ENCODE measurements at regions not wholly inside any gene's neighbourhood (a gene's known extent, or its start where the extent isn't known, plus 50 kb on each side); places are given as distances from the start of the nearest gene placed in this dataset.

DNA sequence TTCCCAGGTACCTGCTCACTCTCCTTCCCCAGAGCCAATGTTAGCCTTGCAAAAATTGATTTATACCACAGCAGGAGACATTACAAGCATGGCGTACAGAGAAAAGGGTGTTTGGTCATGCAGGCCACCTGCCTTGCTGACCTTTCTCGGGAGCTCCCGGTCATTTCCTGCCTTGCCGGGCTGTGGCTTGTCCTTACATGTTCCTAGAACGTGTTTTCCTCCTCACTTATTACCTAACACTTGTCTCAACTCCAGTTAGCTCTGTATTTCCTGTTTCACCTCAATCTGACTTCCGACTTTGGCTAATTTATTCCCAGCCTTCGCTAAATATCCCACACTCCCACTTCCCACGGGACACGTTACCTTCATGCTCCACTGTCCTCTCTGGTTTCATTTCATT lies 282.5 kb downstream of the ICE1 start:
- H3K36me3 ChIP-seq (ENCODE audit: control insufficient read depth, insufficient read depth, low read length) = no peaks in the 10 kb centered on the region
- no peaks in the 10 kb centered on the region for H4K20me1 ChIP-seq (ENCODE audit: control insufficient read depth, extremely low read depth, insufficient read depth, low read length)
- no peak overlapping the region for H3K27ac ChIP-seq (ENCODE audit: insufficient read depth, low read length)
- H3K79me2 ChIP-seq (ENCODE audit: control insufficient read depth, insufficient read depth, low read length) = no peaks in the 10 kb centered on the region
- no peak overlapping the region for H2AFZ ChIP-seq (ENCODE audit: low read length)
- H3K4me1 ChIP-seq (ENCODE audit: control insufficient read depth, extremely low read depth, insufficient read depth, low read length) = no peaks in the 10 kb centered on the region
- no peaks in the 10 kb centered on the region for H3K27me3 ChIP-seq (ENCODE audit: control insufficient read depth, insufficient read depth, low read length)
- H3K9ac ChIP-seq (ENCODE audit: insufficient read depth, low read length) = no peak overlapping the region
- no peak for TF ChIP-seq EZH2 (IDR thresholded peaks at IDR 0.05; ENCODE audit: low read length, missing control alignments)
- TF ChIP-seq, protein P1, sequence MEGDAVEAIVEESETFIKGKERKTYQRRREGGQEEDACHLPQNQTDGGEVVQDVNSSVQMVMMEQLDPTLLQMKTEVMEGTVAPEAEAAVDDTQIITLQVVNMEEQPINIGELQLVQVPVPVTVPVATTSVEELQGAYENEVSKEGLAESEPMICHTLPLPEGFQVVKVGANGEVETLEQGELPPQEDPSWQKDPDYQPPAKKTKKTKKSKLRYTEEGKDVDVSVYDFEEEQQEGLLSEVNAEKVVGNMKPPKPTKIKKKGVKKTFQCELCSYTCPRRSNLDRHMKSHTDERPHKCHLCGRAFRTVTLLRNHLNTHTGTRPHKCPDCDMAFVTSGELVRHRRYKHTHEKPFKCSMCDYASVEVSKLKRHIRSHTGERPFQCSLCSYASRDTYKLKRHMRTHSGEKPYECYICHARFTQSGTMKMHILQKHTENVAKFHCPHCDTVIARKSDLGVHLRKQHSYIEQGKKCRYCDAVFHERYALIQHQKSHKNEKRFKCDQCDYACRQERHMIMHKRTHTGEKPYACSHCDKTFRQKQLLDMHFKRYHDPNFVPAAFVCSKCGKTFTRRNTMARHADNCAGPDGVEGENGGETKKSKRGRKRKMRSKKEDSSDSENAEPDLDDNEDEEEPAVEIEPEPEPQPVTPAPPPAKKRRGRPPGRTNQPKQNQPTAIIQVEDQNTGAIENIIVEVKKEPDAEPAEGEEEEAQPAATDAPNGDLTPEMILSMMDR (conservative IDR thresholded peaks at IDR 0.05 in 1 of 2, IDR thresholded peaks at IDR 0.05 in 1 of 2; ENCODE audit: low read depth in 1 of 2, low read length in 2 of 2) = no peak
- no peak overlapping the region for H3K4me2 ChIP-seq (ENCODE audit: extremely low read depth, insufficient read depth, low read length)
- no peak for DNase-seq (ENCODE audit: low read depth in 2 of 2)
- no peaks in the 10 kb centered on the region for H3K9me3 ChIP-seq (ENCODE audit: control insufficient read depth, insufficient read depth, low read depth, low read length)
- no peak overlapping the region for H3K4me3 ChIP-seq (replicated peaks in 1 of 4; ENCODE audit: control extremely low read depth in 1 of 4, insufficient read depth in 1 of 4, low read depth in 3 of 4, low read length in 4 of 4)

DNA sequence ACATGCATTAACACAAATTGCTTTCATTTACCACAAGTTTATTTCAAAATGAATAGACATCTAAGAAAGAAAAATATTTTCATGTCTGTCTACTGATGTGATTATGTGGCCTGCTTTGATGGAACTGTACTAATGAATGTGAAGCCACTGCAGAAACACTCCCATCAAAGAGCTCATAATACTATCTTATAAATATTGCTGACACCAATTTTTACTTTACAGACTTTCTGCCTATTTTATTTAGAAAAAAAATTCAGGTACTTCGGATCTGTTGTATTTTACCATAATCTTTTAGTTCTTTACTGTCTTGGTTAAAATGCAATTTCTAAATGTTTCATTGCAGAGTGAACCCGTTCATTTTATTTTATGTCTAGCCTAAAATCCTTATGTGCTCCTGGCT lies 281.9 kb downstream of the ICE1 start:
- Histone ChIP-seq H3K79me2 (ENCODE audit: control insufficient read depth, insufficient read depth, low read length) (no peaks in the 10 kb centered on the region), H2AFZ (ENCODE audit: low read length) (no peak overlapping the region), H3K4me1 (ENCODE audit: control insufficient read depth, extremely low read depth, insufficient read depth, low read length) (no peaks in the 10 kb centered on the region), H3K36me3 (ENCODE audit: control insufficient read depth, insufficient read depth, low read length) (no peaks in the 10 kb centered on the region), H3K27me3 (ENCODE audit: control insufficient read depth, insufficient read depth, low read length) (no peaks in the 10 kb centered on the region), H3K9ac (ENCODE audit: insufficient read depth, low read length) (no peak overlapping the region), H4K20me1 (ENCODE audit: control insufficient read depth, extremely low read depth, insufficient read depth, low read length) (no peaks in the 10 kb centered on the region), H3K4me2 (ENCODE audit: extremely low read depth, insufficient read depth, low read length) (no peak overlapping the region), H3K9me3 (ENCODE audit: control insufficient read depth, insufficient read depth, low read depth, low read length) (no peaks in the 10 kb centered on the region), H3K4me3 (replicated peaks in 1 of 4; ENCODE audit: control extremely low read depth in 1 of 4, insufficient read depth in 1 of 4, low read depth in 3 of 4, low read length in 4 of 4) (no peak overlapping the region), H3K27ac (ENCODE audit: insufficient read depth, low read length) (no peak overlapping the region)
- no peak for TF ChIP-seq EZH2 (IDR thresholded peaks at IDR 0.05; ENCODE audit: low read length, missing control alignments)
- TF ChIP-seq, protein P1 (conservative IDR thresholded peaks at IDR 0.05 in 1 of 2, IDR thresholded peaks at IDR 0.05 in 1 of 2; ENCODE audit: low read depth in 1 of 2, low read length in 2 of 2) = no peak
- no peak for DNase-seq (ENCODE audit: low read depth in 2 of 2)

DNA sequence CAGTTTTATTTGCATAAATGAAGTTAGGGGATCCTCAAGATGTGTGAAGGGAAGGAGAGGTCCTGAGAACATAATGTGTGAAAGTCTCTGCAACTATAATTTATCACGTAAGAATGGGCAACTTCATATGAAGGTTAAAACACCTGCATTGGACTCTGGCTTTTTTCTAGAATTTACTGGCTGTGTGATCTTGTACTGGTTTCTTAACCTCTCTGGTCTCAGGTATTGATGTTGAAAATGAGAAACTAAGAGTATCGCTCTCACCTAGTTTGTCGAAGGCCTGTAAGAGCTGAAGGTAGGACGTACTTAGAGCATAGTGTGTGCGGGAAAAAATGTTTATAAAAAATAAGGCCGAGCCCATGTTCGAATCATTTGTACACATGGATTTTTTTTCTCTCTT lies 280.5 kb downstream of the ICE1 start:
- H3K4me2 ChIP-seq (ENCODE audit: extremely low read depth, insufficient read depth, low read length) = no peak overlapping the region
- H4K20me1 ChIP-seq (ENCODE audit: control insufficient read depth, extremely low read depth, insufficient read depth, low read length) = no peaks in the 10 kb centered on the region
- H3K36me3 ChIP-seq (ENCODE audit: control insufficient read depth, insufficient read depth, low read length) = no peaks in the 10 kb centered on the region
- H3K9ac ChIP-seq (ENCODE audit: insufficient read depth, low read length) = no peak overlapping the region
- no peaks in the 10 kb centered on the region for H3K9me3 ChIP-seq (ENCODE audit: control insufficient read depth, insufficient read depth, low read depth, low read length)
- TF ChIP-seq, protein P1 (conservative IDR thresholded peaks at IDR 0.05 in 1 of 2, IDR thresholded peaks at IDR 0.05 in 1 of 2; ENCODE audit: low read depth in 1 of 2, low read length in 2 of 2) = no peak
- TF ChIP-seq EZH2 (IDR thresholded peaks at IDR 0.05; ENCODE audit: low read length, missing control alignments) = no peak
- H3K4me1 ChIP-seq (ENCODE audit: control insufficient read depth, extremely low read depth, insufficient read depth, low read length) = no peaks in the 10 kb centered on the region
- no peaks in the 10 kb centered on the region for H3K79me2 ChIP-seq (ENCODE audit: control insufficient read depth, insufficient read depth, low read length)
- H3K4me3 ChIP-seq (replicated peaks in 1 of 4; ENCODE audit: control extremely low read depth in 1 of 4, insufficient read depth in 1 of 4, low read depth in 3 of 4, low read length in 4 of 4) = no peak overlapping the region
- no peak overlapping the region for H3K27ac ChIP-seq (ENCODE audit: insufficient read depth, low read length)
- DNase-seq (ENCODE audit: low read depth in 2 of 2) = no peak
- no peak overlapping the region for H2AFZ ChIP-seq (ENCODE audit: low read length)
- no peaks in the 10 kb centered on the region for H3K27me3 ChIP-seq (ENCODE audit: control insufficient read depth, insufficient read depth, low read length)

All from fibroblast of lung (primary cell).